Omental fat pad (tissue), 3 donors: ENCODE measurements at regions not wholly inside any gene's neighbourhood (a gene's known extent, or its start where the extent isn't known, plus 50 kb on each side); places are given as distances from the start of the nearest gene placed in this dataset.
"Not testable (repeated sequence)": the region's sequence is repeated elsewhere in the genome, so short reads cannot be mapped to it uniquely, and the experiment has no call there.

ENCODE experiments used
- ATAC-seq: fragments of 150-250 bp; one replicate; pipeline ENCODE4 v1.9.1; 2016; ENCODE audit warnings: mild to moderate bottlenecking, moderate library complexity; ENCODE audit not compliant: low FRiP score
- DNase-seq: peaks from one replicate; pipeline ENCODE4 v3.0.0-alpha.2; 2019; ENCODE audit warnings: low spot score
- CTCF ChIP-seq, 3 donors: fragments of 450-650 bp; IDR thresholded peaks; one replicate each; pipeline ENCODE4 v1.5.1; 2016 to 2017; ENCODE audit warnings: antibody characterized with exemption in 3 of 3, mild to moderate bottlenecking in 3 of 3, moderate library complexity in 2 of 3

GRCh38 chr10:35876248-35876647 lies 234.2 kb upstream of the FZD8 start:
- DNase-seq (no peak), ATAC-seq (no peak)
- no peak for TF ChIP-seq CTCF (IDR thresholded peaks at IDR 0.05)

GRCh38 chr10:35875016-35875676 lies 233.1 kb upstream of the FZD8 start:
- ATAC-seq, result peak; percentile 91
- TF ChIP-seq CTCF (IDR thresholded peaks at IDR 0.05), result no peak
- no peak for DNase-seq

GRCh38 chr10:35874311-35875015 lies 232.4 kb upstream of the FZD8 start:
- DNase-seq, result no peak
- ATAC-seq, result no peak
- no peak for TF ChIP-seq CTCF (IDR thresholded peaks at IDR 0.05)

GRCh38 chr10:35872671-35873070 lies 230.6 kb upstream of the FZD8 start:
- ATAC-seq, result no peak
- TF ChIP-seq CTCF (IDR thresholded peaks at IDR 0.05), result no peak
- DNase-seq, result no peak

GRCh38 chr10:35870665-35871310 lies 228.7 kb upstream of the FZD8 start:
- DNase-seq (no peak), ATAC-seq (no peak)
- no peak for TF ChIP-seq CTCF (IDR thresholded peaks at IDR 0.05)

GRCh38 chr10:35858676-35859283 lies 216.7 kb upstream of the FZD8 start:
- DNase-seq, ATAC-seq: not testable (repeated sequence)

GRCh38 chr10:35857860-35858259 lies 215.8 kb upstream of the FZD8 start:
- ATAC-seq, result no peak
- TF ChIP-seq CTCF (IDR thresholded peaks at IDR 0.05), result no peak
- no peak for DNase-seq
